ENCODE measurements at regions not wholly inside any gene's neighbourhood (a gene's known extent, or its start where the extent isn't known, plus 50 kb on each side); places are given as distances from the start of the nearest gene placed in this dataset.

GRCh38 chr11:28491431-28491830, 383.2 kb downstream of the METTL15 start:
- 91 to 97% methylated on average over 1 of the region's 1 CpG for WGBS, 2 donors
- H3K4me3 ChIP-seq: no peak overlapping the region
- H3K27me3 ChIP-seq: no peaks in the 10 kb centered on the region
- no peak overlapping the region for H3K27ac ChIP-seq
- ATAC-seq (no peak), DNase-seq (no peak)
- no peaks in the 10 kb centered on the region for H3K36me3 ChIP-seq
- no peaks in the 10 kb centered on the region for H3K9me3 ChIP-seq
- no peaks in the 10 kb centered on the region for H3K4me1 ChIP-seq
- TF ChIP-seq CTCF (IDR thresholded peaks at IDR 0.05): no peak
- intact Hi-C loops (cut with DNase I): no loop called here

GRCh38 chr11:28490773-28491382, 382.7 kb downstream of the METTL15 start:
- Histone ChIP-seq H3K36me3 (no peaks in the 10 kb centered on the region), H3K4me3 (no peak overlapping the region), H3K9me3 (no peaks in the 10 kb centered on the region), H3K4me1 (no peaks in the 10 kb centered on the region), H3K27me3 (no peaks in the 10 kb centered on the region), H3K27ac (no peak overlapping the region)
- no peak for ATAC-seq
- TF ChIP-seq CTCF (IDR thresholded peaks at IDR 0.05): no peak
- DNase-seq: no peak
- intact Hi-C loops (cut with DNase I): no loop called here

GRCh38 chr11:28488336-28488735, 380.1 kb downstream of the METTL15 start:
- no peak overlapping the region for H3K27ac ChIP-seq
- ATAC-seq: no peak
- H3K36me3 ChIP-seq: no peaks in the 10 kb centered on the region
- H3K4me3 ChIP-seq: no peak overlapping the region
- WGBS, 2 donors: 43 to 46% methylated on average over 1 of the region's 1 CpG
- no peaks in the 10 kb centered on the region for H3K9me3 ChIP-seq
- no peak for DNase-seq
- intact Hi-C loops (cut with DNase I): no loop called here
- no peaks in the 10 kb centered on the region for H3K27me3 ChIP-seq
- TF ChIP-seq CTCF (IDR thresholded peaks at IDR 0.05): no peak
- no peaks in the 10 kb centered on the region for H3K4me1 ChIP-seq

GRCh38 chr11:28483072-28483867, 375.1 kb downstream of the METTL15 start:
- ATAC-seq (no peak), DNase-seq (no peak)
- 83 to 88% methylated on average over 7 of the region's 7 CpGs for WGBS, 2 donors
- no peak for TF ChIP-seq CTCF (IDR thresholded peaks at IDR 0.05)
- Histone ChIP-seq H3K27ac (no peak overlapping the region), H3K36me3 (no peaks in the 10 kb centered on the region), H3K27me3 (no peaks in the 10 kb centered on the region), H3K4me1 (no peaks in the 10 kb centered on the region), H3K4me3 (no peak overlapping the region), H3K9me3 (no peaks in the 10 kb centered on the region)
- intact Hi-C loops (cut with DNase I): no loop called here
